ENCODE measurements at regions not wholly inside any gene's neighbourhood (a gene's known extent, or its start where the extent isn't known, plus 50 kb on each side); places are given as distances from the start of the nearest gene placed in this dataset.

DNA sequence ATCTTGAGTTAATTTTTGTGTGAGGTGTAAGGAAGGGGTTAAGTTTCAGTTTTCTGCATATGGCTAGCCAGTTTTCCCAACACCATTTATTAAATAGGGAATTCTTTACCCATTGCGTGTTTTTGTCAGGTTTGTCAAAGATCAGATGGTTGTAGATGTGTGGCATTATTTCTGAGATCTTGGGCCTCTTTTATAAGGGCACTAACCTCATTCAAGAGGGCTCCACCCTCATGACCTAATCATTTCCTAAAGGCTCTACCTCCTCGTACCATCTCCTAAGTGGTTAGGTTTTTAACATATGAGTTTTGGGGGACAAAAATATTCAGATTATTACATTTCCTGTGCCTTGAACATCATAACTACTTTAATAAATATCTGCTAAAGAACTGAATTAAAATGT is 510.9 kb downstream of the UTRN start:
- DNase-seq, result no peak

DNA sequence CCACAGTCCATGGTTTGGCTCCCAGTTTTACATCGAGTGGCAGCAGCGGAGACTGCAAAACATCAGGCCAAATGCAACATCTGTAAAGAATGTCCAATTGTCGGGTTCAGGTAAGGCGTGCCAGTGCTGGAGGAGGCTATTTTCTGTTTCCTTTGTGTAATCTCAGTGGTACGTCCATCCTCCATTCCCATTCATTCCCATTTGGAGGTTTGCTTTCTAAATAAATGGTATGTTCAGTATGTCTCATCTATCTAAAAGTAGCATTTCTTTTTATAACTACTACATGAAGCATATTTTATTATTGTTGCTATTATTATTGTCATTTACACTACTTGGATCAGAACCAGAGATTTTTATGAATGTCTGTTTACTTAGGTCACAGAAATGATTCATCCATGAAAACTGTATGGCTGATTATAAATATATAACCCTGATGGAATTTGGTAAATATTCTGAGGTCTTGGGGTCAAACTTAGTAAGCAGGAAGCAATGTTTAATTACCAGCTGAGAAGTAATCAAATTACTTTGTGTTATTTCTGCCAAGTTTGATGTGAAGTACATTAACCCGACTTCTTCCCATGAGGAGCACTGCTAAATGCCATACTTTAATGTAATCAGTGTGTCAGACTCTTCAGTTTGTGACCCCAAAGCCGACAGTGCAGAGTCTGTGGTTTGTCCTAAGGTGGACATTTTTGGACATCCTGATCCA is 512.9 kb downstream of the UTRN start:
- DNase-seq, result no peak

DNA sequence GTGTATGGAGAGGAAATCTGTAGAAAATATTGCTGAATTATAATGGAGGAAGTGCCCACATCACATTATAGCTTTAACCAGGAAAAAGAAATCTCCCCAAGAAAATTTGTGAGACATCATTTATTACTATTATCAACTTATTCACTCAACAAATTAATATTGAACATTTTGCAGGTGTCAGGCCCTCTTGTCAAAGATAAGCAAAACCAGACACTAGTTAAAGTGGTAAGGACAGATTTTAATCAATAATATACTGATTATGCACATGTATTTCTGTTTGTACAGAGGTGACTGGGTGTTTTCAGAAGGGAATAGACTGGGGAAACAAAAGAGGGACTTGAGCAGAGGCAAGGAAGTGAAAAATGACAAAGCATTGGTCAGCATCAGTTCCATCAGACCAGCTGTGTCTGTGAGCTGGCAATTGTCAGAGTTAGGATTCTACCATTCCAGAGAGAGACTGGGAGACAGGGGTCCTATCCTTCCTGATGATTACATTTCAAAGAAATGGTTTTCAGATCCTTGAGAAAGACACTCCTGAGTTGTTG is 519.2 kb downstream of the UTRN start:
- DNase-seq, result no peak

DNA sequence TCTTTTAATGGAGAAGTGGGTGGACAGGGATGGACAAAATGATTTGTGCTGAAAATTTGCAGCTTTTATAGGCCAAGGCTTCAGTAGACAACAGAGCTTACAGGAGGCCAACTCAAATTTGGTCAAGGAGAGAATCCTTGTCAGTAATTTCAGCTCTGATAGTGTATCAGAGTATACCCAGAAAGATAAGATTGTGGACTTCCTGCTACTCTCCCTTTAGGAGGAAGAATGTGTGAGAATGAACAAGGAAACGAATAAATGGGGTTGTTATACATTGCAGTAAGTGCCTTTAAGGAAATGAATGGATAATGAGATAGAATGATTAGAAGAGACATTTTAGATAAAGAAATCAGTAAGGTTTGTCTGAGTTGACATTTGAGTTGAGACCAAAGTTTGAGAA is 519.9 kb downstream of the UTRN start:
- DNase-seq, result no peak

DNA sequence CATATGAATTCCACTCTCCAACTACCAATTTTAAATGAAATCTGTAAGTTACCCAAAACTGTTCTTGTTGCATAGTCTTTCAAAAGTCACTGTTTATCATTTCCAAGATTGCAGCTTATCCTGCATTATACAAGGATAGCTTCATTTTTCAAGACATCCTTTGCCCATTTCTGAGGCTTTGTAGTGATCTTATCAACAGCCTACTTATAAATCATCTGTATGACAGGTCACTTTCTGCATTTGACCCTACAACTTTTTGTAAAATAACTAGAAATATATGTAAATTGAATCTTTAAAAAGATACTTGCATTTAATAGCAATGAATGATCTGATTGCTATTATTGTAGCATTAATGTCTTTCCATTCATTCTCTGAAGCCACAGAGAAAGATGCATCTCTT is 521.1 kb downstream of the UTRN start:
- no peak for DNase-seq

DNA sequence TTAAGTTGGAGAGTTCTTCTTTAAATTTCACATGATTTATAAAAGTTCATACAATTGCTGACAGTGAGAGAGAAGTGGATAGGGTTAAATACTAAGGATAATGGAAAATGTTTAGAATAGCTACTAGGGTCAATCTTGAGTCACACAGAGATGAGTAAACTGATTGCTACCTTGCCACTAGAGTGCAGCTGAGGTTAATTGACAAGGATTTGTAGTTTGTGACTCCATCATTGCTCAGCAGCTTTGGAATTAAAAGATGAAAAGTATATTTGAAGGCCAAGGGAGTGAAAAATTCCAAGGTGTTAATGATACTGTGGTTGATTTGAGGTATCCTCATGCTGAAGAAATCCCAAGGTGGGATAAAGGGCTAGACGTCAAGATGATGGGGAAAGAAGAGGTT is 524.0 kb downstream of the UTRN start:
- no peak for DNase-seq

DNA sequence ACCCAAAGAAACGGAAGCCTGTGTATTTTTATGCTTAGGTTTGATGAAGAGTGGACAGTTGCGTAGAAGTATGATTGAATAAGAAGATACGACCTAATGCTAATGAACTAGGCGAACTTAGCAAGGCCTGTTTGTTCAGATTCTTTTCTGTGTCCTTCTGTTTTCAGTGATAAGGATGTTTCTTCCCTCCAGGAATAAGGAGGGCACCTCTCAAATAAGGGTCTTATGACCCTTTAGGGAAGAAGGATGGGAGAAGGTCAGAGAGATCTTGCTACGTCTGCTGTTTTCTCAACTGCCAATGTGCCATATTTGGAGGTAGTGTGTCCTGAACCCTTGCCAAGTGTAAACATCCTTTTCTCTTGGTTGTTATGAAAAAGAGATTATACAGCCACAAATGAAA is 524.8 kb downstream of the UTRN start:
- DNase-seq, result no peak

DNA sequence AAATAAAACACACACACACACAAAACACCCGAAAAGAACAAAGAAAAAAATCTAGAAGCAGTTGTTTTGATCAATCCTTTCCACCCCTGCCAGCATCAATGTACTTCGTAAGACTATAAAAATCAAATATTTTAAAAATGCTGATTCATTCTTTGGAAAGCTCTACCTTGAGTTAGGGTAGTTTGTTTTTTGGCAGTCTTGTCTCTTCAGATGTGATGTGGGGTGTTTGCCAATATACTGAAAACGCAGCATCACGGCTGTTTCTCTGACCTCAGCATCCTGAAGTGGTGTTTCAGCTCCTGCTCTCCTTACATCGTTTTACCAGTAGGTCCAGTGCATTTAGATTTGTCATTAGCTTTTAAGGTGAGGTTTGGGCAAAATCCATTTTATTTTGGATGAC is 526.0 kb downstream of the UTRN start:
- no peak for DNase-seq

DNA sequence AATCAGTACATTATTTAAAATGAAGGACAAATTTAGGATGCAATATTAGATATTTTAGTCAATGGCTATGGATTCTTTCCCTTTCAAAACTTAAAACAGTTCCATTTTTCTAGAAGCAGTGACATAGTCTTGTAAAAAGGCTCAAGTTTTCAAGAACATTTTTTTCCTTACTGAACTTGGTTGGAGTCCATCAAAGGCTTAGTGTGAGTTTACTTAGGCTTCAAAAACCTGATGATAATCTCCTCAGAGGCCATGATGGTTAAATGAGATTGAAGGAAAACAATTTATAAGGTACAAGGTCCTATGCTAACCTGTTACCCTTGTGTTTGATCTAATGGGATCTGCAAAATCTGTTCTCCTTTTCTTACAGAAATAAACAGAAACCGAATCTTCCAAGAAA is 531.8 kb downstream of the UTRN start:
- DNase-seq, result no peak

DNA sequence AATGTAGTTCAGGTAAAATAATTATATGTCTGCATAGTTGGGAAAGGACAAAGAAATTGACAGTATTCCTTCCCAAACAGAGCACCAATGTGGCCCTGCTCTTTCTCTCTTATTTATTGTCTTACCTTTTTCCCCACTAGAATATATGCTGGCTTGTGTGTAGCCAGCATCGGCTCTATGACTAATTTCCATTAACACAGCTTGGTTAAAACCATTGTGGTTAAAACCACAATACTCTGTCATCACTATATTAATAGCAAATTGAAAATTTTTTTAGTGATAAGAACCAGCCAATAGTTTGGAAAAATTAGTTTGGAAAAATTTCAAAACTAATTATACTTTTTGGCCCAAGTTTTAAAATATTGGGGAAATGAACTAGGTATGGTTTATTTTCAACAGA is 535.1 kb downstream of the UTRN start:
- no peak for DNase-seq

DNA sequence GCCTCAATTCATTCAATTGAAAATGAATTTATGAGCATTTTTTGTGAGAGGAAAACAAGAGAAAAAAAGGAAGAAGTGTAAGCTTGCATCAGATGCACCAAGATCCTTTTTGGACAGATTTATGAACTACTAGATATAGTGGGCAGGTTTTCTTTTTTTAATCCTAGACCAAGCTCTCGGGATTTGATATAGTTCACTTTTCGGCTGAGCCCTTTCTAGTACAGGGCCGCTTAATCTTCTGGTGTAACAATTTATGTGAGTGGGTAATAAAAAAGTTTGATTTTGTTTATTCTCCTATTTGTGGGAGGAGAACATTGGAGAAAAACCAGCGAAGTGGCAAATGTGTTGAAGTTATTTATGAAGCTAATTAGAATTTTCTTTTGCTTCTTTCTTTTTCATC is 538.0 kb downstream of the UTRN start:
- no peak for DNase-seq

DNA sequence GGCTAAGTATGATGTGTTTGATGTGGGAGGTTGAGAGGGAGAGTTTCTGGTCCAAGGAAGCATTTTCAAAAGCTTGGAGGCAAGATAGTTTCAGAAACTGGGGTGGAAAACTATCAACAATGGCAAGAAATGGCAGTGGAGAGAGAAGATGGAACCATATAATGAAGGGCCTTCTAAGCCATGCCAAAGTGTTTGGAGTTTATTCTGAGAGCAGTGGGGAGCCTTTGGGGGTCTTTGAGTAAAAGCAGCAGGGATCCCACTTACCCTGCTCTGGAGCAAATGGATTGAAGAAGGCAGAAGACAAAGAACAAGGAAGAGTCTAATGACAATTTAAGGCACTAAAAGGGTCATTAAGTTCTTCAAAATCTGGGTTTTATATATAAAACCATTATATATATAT is 538.9 kb downstream of the UTRN start:
- no peak for DNase-seq

DNA sequence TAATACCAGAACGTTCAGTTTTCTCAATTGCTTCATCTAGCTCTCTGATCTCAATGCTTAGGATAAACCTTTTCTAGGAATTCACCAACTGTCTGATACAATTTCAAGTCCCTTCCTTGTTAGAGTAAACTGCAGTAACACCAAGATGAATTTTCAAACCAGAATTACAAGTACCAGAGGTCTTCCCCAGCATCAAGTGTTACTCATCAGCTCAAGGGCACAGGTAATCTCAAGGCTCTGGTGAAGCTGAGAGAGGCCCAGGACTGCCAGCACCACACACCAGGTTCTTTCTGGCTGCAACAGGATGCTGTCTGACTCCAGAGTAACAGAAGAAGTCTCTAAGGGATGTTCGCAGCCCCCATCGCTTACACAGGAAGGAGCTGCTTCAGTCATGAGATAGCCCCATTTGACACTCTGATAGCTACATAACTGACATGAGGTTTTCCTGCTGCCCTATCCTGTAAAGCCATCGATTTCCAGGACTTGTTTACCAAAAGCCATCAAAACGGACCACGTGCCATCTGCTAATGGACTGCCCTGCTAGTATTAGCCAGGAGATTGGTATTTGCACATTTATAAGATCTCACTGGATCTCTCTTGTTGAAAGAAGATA is 549.4 kb downstream of the UTRN start:
- DNase-seq, result no peak

DNA sequence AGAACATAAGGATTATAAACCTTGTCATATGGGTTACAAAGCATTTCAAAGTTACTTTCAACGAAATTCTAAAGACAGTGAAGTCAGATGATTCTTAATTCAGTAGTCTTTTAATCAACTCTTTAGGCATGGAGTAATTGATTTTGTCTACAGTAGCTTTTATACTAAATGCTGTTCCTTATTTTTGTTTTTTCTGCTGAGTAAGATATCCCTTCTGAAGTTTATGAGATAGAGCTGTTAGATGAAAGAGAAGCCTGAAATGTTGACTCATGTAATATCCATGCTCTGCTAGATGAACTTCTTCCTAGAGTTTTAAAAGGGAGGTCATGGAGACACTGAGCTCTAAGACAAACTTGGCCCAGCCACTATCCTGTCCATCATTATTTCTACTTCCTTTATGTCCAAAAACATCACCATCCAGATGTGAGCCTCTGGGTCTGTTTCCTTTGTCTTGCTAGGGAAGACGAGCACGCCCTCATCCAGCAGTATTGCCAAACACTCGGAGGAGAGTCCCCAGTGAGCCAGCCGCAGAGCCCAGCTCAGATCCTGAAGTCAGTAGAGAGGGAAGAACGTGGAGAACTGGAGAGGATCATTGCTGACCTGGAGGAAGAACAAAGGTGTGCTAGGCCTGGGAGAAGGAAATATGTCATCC is 550.3 kb downstream of the UTRN start:
- no peak for DNase-seq

DNA sequence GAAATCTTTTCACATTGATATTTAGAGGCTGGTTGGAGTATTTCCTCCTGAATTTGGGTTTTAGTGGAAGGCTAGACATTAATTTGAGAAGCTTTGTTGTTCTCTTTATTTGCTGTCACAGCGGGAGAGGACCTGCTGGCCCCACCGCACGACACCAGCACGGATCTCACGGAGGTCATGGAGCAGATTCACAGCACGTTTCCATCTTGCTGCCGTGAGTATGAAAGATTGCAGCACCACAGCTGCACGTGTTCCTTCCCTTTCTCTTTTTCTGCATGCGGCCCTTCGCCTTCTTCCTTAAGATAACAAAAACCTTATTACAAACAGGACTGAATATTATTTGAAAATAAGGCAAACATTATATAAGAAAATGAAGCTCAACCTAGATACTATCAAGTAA is 555.5 kb downstream of the UTRN start:
- DNase-seq, result no peak

DNA sequence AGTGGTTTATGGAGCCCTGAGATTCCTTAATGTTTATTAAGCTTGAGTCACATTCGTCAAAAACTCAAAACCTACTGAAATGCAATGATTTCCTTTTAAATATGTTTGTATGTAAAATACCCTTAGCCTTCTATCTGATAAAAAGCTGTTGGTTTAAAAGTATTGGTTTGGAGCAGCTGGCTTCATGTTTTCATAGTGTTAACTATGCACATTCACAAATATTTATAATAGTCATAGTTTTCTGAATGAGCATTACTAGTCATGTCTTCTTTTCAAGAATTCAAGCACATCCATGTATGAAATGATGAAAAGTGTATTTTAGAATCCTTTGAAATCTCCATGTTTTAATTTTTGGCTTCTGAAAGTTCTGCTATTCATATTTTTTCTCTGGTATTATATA is 558.6 kb downstream of the UTRN start:
- DNase-seq, result no peak

DNA sequence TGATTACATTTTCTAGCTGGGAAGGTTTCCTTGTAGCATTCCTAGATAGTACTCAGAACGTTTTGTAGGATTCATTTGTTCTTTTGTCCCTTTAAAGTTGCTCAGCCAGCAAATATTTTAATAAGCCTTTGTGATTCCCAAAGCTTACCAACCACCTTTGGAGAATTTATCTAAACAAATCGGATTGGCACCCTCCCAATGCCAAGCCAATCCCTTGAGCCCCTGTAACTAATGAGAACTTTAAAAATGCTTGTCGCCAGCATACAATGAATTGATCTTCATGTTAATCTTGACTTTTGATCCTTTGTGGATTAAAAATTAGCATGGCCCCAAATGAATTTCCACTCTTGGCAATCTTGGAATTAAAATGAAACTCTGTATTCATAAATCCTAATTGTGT is 559.5 kb downstream of the UTRN start:
- no peak for DNase-seq

DNA sequence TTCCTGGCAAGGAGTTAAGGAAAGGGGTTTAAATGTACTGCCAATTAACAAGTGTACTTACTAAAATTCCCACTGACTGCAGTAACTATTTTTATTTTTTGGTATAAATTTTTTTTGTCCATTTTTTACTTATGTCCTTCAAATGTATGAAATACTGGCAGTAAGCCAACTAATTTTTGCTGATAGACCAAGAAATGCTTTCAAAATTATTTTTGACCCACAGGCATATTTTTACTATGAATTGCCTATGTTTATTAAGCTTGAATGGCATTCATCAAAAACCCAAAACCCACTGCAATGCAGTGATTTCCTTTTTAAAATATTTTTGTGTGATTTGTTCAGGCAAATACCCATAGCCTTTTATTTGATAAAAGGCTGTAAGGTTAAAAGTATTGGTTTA is 560.1 kb downstream of the UTRN start:
- no peak for DNase-seq

DNA sequence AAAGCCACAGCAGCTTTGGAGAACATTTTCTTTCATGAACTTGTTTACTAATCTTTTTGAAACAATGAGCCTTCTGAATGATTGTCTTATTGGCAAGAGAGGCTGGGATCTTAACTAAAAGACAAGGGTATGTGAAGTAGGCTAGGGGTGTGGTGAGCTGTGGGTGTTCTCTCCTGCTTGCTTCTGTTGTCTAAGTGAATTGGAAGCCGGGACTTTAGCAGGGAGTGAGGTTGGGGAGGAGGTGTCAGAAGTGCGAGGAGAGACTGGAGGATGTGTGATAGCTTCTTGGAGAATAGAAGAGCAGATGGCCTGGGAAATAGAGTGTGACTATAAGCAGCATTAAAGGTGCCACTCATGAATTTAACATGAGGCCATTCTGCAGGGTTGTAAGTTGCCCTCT is 562.8 kb downstream of the UTRN start:
- DNase-seq, result no peak

DNA sequence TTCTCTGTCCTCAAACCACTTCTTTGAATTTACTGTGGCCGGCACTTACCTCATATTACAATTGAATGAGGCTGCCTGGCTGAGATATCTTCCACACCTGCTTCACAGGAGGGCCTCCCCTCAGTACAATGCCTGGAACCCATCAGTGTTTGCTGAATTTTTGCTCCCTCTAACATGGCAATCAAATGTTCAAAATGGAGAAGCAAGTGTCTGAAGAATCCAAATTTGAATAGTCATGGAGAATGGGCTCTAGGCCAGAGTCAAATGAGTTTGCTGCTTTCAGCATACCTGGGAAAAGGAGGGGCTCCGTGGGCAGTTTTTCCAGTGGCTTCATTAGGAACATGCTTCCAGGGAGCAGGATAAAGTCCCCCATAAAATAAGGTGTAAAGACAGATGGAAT is 564.8 kb downstream of the UTRN start:
- no peak for DNase-seq

DNA sequence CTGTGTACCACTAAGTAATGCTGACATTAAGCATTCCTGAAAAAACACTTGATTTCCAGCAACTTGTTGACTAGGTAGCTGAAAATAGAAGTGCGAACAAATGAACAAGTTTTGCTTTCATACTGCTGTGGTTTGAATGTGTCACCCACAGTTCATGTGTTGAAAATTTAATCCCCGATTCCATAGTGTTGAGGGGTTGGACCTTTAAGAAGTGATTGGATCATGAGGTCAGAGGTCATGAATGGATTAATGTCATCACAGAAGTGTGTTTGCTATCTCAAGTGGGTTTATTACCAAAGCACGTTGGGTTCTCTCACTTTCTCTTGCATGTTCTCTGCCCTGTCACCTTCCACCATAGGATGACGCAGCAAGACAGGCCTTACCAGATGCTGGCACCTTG is 568.5 kb downstream of the UTRN start:
- DNase-seq, result no peak

DNA sequence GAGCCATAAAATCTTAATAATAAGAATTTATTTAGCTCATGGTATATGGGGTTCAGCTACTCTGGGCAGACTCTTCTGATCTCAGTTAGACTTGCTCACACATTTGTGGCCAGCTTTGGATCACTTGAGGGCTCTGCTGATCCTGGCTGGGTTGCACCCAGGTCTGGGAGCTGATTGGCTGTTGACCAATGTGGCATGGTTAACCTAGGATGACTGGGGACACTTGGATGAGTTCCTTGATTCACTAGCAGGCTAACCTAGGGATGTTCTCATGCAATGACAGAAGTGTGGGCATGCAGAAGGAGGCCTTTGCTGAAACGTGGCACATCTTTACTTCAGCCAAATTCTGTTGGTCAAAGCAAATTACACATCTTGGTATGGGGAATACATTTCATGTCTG is 569.5 kb downstream of the UTRN start:
- no peak for DNase-seq

DNA sequence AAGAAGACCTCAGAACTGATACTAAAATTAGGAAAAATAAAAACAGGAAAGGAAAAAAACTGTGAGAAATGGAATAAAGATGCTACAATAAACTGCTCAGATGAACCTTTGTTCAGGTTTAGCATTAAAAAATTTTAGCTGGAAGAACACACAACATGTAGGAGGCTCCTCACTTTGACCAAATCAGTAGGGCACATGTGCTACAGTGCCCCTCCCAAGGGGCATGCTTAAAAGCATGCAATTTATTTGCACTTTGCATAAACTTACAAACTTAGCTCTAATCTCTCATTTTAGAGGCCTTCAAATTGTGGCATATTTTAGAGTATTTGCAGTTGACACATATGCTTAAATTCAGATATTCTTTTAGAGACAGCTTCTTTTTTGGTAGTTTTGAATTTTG is 570.2 kb downstream of the UTRN start:
- no peak for DNase-seq

DNA sequence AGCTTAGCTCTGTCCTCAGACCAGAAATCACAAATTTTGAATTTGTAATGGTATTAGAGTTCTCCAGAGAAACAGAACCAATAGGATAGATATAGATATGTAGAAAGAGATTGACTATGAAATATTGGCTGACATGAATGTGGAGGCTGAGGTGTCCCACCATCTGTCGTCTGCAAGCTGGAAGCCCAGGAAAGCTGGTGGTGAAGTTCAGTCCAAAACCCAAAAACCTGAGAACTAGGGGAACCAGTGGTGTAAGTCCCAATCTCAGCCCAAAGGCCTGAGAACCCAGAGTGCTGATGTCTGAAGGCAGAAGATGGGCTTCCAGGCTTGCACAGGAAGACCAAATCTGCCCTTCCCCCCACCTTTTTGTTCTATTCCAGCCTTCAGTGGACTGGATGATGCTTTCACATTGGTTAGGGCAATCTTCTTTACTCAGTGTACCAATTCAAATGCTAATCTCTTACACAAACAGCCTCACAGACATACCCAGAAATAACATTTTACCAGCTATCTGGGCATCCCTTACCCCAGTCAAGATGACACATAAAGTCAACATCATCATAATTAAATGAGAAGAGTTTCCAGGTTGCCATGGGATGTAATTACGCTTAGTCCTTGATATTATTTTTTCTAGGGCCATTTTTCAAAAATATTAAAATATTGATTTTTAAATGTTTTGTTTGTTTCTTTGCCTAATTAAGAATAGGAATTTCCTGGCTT is 570.8 kb downstream of the UTRN start:
- DNase-seq, result no peak

Data from AML-193 (cell line).